ENCODE measurements at regions not wholly inside any gene's neighbourhood (a gene's known extent, or its start where the extent isn't known, plus 50 kb on each side); places are given as distances from the start of the nearest gene placed in this dataset.

DNA sequence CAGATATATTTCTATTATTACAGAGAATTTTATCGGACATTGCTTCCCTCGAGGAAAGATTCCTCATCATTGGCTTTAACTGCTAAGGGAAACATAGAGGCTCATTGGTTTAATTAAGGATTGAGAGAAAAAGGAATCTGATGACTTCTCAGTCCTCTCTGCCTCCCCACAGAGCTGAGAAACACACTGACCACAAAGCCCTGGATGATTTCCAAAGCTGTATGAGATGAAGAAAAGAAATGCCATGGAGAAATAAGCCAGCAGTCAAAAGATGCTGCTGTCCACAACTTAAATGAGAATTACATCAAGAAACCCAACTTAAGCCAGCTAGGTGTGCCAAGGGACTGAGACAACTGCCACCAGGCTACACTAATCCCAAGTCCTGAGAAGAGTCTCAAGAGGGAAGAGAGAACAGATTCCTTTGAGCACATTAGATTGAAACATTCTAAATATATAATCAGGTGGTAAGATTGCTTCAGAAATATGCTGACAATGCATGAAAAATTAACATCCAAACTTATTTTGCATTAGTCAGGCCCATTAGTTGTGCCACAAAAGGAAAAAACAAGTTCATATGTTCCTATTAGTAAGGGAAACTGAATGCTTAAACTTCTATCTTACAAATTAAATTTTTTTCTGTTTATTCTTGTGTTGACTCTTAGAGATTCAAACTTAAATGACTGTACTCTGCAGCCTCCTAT, 308.1 kb upstream of the CYRIA start:
- CTCF ChIA-PET, result interaction anchor here (1.3 kb wide), 1 partner anchor 217 kb away, joined by 3 read pairs; no protein-coding TSS in a partner anchor
- 39% methylated on average over 2 of the region's 2 CpGs for WGBS (ENCODE audit: low lambda C conversion rate)

GRCh38 chr2:16972276-16972675, 306.6 kb upstream of the CYRIA start:
- Histone ChIP-seq H3K9ac (no peak overlapping the region), H3K27ac (ENCODE audit: low read depth in 2 of 2, low read length in 1 of 2) (no peak overlapping the region), H3K4me1 (ENCODE audit: control insufficient read depth in 1 of 2, insufficient read depth in 2 of 2, low read depth in 1 of 2, low read length in 1 of 2) (no peaks in the 10 kb centered on the region), H2AFZ (ENCODE audit: low read depth) (no peak overlapping the region), H3K9me3 (no peaks in the 10 kb centered on the region), H3K27me3 (ENCODE audit: insufficient read depth) (no peaks in the 10 kb centered on the region), H3K4me2 (no peak overlapping the region), H4K20me1 (ENCODE audit: insufficient read depth) (no peaks in the 10 kb centered on the region), H3K36me3 (replicated peaks in 1 of 2; ENCODE audit: control insufficient read depth in 1 of 2, insufficient read depth in 2 of 2, low read length in 1 of 2) (no peaks in the 10 kb centered on the region), H3K9me2 (no peaks in the 10 kb centered on the region), H3K79me2 (ENCODE audit: insufficient read depth) (no peaks in the 10 kb centered on the region), H3K4me3 (ENCODE audit: low read depth in 2 of 2, low read length in 1 of 2) (no peak overlapping the region), H3F3A (replicated peaks; ENCODE audit: insufficient read depth) (no peaks in the 10 kb centered on the region)
- no peak for DNase-seq
- ChIA-PET POLR2A (no interaction called here), CTCF (interaction anchor here (0.6 to 0.7 kb wide), 2 partner anchors 26 to 200 kb away, joined by 3 read pairs; no protein-coding TSS in a partner anchor)
- 36% methylated on average over 1 of the region's 1 CpG for WGBS (ENCODE audit: low lambda C conversion rate)
- TF ChIP-seq GABPA (IDR thresholded peaks at IDR 0.05; ENCODE audit: low read depth), result no peak
- TF ChIP-seq RXRA (IDR thresholded peaks at IDR 0.05; ENCODE audit: borderline replicate concordance, low read depth), result no peak
- TF ChIP-seq RCOR1 (IDR thresholded peaks at IDR 0.05; ENCODE audit: low read length), result no peak
- TF ChIP-seq RFX5 (IDR thresholded peaks at IDR 0.05; ENCODE audit: low read length), result no peak
- TF ChIP-seq EZH2phosphoT487 (IDR thresholded peaks at IDR 0.05; ENCODE audit: borderline replicate concordance, low read depth), result no peak
- no peak for TF ChIP-seq ELF1 (IDR thresholded peaks at IDR 0.05)
- no peak for TF ChIP-seq EP300 (IDR thresholded peaks at IDR 0.05; ENCODE audit: borderline replicate concordance in 1 of 2, low read depth in 1 of 2, low read length in 1 of 2)
- TF ChIP-seq, protein P1, sequence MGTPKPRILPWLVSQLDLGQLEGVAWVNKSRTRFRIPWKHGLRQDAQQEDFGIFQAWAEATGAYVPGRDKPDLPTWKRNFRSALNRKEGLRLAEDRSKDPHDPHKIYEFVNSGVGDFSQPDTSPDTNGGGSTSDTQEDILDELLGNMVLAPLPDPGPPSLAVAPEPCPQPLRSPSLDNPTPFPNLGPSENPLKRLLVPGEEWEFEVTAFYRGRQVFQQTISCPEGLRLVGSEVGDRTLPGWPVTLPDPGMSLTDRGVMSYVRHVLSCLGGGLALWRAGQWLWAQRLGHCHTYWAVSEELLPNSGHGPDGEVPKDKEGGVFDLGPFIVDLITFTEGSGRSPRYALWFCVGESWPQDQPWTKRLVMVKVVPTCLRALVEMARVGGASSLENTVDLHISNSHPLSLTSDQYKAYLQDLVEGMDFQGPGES (IDR thresholded peaks at IDR 0.05; ENCODE audit: low read depth, low read length), result no peak
- TF ChIP-seq MAX (IDR thresholded peaks at IDR 0.05; ENCODE audit: low read depth), result no peak

More for the DNA sequence above, 308.1 kb upstream of the CYRIA start:
- Histone ChIP-seq H3K27ac (ENCODE audit: low read depth in 2 of 2, low read length in 1 of 2) (no peak overlapping the region), H2AFZ (ENCODE audit: low read depth) (no peak overlapping the region), H3K27me3 (ENCODE audit: insufficient read depth) (no peaks in the 10 kb centered on the region), H3K9ac (no peak overlapping the region), H3K36me3 (replicated peaks in 1 of 2; ENCODE audit: control insufficient read depth in 1 of 2, insufficient read depth in 2 of 2, low read length in 1 of 2) (no peaks in the 10 kb centered on the region), H3F3A (replicated peaks; ENCODE audit: insufficient read depth) (no peaks in the 10 kb centered on the region), H3K4me3 (ENCODE audit: low read depth in 2 of 2, low read length in 1 of 2) (no peak overlapping the region), H3K4me1 (ENCODE audit: control insufficient read depth in 1 of 2, insufficient read depth in 2 of 2, low read depth in 1 of 2, low read length in 1 of 2) (no peaks in the 10 kb centered on the region), H4K20me1 (ENCODE audit: insufficient read depth) (no peaks in the 10 kb centered on the region), H3K9me3 (no peaks in the 10 kb centered on the region), H3K9me2 (no peaks in the 10 kb centered on the region), H3K4me2 (no peak overlapping the region), H3K79me2 (ENCODE audit: insufficient read depth) (no peaks in the 10 kb centered on the region)
- POLR2A ChIA-PET, result no interaction called here
- TF ChIP-seq NFIC (IDR thresholded peaks at IDR 0.05; ENCODE audit: borderline replicate concordance) (no peak), MAX (IDR thresholded peaks at IDR 0.05; ENCODE audit: low read depth) (no peak), USF1 (IDR thresholded peaks at IDR 0.05; ENCODE audit: borderline replicate concordance, low read depth) (no peak)
- DNase-seq, result no peak
